A673 (cell line): ENCODE measurements at regions not wholly inside any gene's neighbourhood (a gene's known extent, or its start where the extent isn't known, plus 50 kb on each side); places are given as distances from the start of the nearest gene placed in this dataset.

Source experiments
- BruUV-seq: library from RNA; stranded (reverse); fragments of 400-500 nt; replicated peaks from 2 replicates; lab custom pipeline; 2021; lab: Mats Ljungman, UMichigan
- CTCF ChIA-PET: fragments of 300-600 bp; sonication (Branson Sonifier 250); formaldehyde crosslinking; loops from one replicate; lab custom pipeline; 2022; ENCODE audit warnings: antibody characterized with exemption; lab: Charles Lee
- POLR2A ChIA-PET: fragments of 300-600 bp; sonication (Branson Sonifier 250); formaldehyde crosslinking; loops from one replicate; lab custom pipeline; 2022; ENCODE audit warnings: antibody characterized with exemption; ENCODE audit not compliant: low non-redundant PET; lab: Charles Lee
- DNase-seq: peaks from one replicate; pipeline ENCODE4 v3.0.0-alpha.2; 2015; ENCODE audit warnings: low spot score
- H3K27ac ChIP-seq: fragments of 200-600 bp; sonication (generic); 2 replicates; pipeline ENCODE4 v1.5.1; 2016; ENCODE audit warnings: mixed run types, low read depth, mild to moderate bottlenecking, mixed read lengths, antibody characterized with exemption, low read length; ENCODE audit not compliant: poor library complexity, severe bottlenecking
- H3K27me3 ChIP-seq: fragments of 200-600 bp; sonication (generic); replicated peaks from 2 replicates; pipeline ENCODE4 v1.6.1; 2017; ENCODE audit warnings: mixed run types, low read depth, mild to moderate bottlenecking, mixed read lengths, antibody characterized with exemption, low read length; ENCODE audit not compliant: insufficient read depth, poor library complexity
- H3K36me3 ChIP-seq: fragments of 200-600 bp; sonication (generic); 2 replicates; pipeline ENCODE4 v1.6.1; 2016; ENCODE audit warnings: mixed run types, mild to moderate bottlenecking, mixed read lengths, antibody characterized with exemption, low read length; ENCODE audit not compliant: insufficient read depth, poor library complexity, severe bottlenecking
- H3K4me1 ChIP-seq: fragments of 200-600 bp; sonication (generic); 2 replicates; pipeline ENCODE4 v1.6.1; 2017; ENCODE audit warnings: mixed run types, mild to moderate bottlenecking, mixed read lengths, antibody characterized with exemption, low read length; ENCODE audit not compliant: insufficient read depth, poor library complexity, severe bottlenecking
- H3K4me3 ChIP-seq: fragments of 200-600 bp; sonication (generic); 2 replicates; pipeline ENCODE4 v1.5.1; 2016; ENCODE audit warnings: low read depth, mixed run types, mild to moderate bottlenecking, mixed read lengths, low read length; ENCODE audit not compliant: poor library complexity, severe bottlenecking
- H3K9me3 ChIP-seq: fragments of 200-600 bp; sonication (generic); 2 replicates; pipeline ENCODE4 v1.6.1; 2016; ENCODE audit warnings: mixed run types, low read depth, mild to moderate bottlenecking, mixed read lengths, antibody characterized with exemption, low read length; ENCODE audit not compliant: poor library complexity, severe bottlenecking
- EZH2 ChIP-seq: fragments of 200-600 bp; sonication (generic); IDR thresholded peaks from 2 replicates; pipeline ENCODE4 v1.6.1; 2017; ENCODE audit warnings: borderline replicate concordance, low read depth, mild to moderate bottlenecking, mixed read lengths, antibody characterized with exemption, low read length; ENCODE audit not compliant: poor library complexity, severe bottlenecking
- intact Hi-C: fragments of 100-400 bp; cut with micrococcal nuclease; formaldehyde crosslinking; loops from one replicate; pipeline ENCODE4 v1.10.0; 2022; ENCODE audit not compliant: unreplicated experiment
- TF ChIP-seq, protein P1 (sequence below): fragments of 300-800, 200-600 bp; sonication (generic); conservative IDR thresholded peaks from 2 replicates; pipeline ENCODE4 v1.5.1; 2017; ENCODE audit warnings: low read depth, mild to moderate bottlenecking, antibody characterized with exemption, low read length, moderate library complexity, mixed read lengths

DNA sequence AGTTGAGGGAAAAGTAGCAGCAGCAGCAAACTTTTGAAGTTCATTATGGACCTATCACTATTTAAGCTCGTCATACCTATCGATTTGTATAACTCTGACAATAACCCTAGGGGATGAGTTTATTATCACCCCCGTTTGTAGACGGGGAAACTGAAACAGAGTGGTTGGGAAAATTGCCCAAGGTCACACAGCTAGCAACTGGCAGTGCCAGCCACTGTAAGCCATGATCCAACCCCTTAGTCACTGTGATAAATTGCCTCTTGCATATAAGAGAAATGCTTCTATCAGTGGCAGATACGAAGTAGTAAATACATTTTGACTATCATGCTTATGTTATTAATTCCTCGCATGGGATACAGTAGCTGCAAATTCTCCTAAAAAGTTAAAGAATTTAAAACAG, 73.3 kb upstream of the ATP10B start:
- TF ChIP-seq, protein P1, sequence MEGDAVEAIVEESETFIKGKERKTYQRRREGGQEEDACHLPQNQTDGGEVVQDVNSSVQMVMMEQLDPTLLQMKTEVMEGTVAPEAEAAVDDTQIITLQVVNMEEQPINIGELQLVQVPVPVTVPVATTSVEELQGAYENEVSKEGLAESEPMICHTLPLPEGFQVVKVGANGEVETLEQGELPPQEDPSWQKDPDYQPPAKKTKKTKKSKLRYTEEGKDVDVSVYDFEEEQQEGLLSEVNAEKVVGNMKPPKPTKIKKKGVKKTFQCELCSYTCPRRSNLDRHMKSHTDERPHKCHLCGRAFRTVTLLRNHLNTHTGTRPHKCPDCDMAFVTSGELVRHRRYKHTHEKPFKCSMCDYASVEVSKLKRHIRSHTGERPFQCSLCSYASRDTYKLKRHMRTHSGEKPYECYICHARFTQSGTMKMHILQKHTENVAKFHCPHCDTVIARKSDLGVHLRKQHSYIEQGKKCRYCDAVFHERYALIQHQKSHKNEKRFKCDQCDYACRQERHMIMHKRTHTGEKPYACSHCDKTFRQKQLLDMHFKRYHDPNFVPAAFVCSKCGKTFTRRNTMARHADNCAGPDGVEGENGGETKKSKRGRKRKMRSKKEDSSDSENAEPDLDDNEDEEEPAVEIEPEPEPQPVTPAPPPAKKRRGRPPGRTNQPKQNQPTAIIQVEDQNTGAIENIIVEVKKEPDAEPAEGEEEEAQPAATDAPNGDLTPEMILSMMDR = no peak
- TF ChIP-seq EZH2 = no peak
- no peaks in the 10 kb centered on the region for H3K36me3 ChIP-seq
- ChIA-PET POLR2A (no interaction called here), CTCF (no interaction called here)
- H3K9me3 ChIP-seq = no peaks in the 10 kb centered on the region
- H3K27ac ChIP-seq = no peak overlapping the region
- no TSS peak for BruUV-seq
- no peak for DNase-seq
- no peak overlapping the region for H3K4me3 ChIP-seq
- intact Hi-C loops = no loop called here
- no peaks in the 10 kb centered on the region for H3K4me1 ChIP-seq
- H3K27me3 ChIP-seq = peaks cover 4% of the 10 kb centered on the region

DNA sequence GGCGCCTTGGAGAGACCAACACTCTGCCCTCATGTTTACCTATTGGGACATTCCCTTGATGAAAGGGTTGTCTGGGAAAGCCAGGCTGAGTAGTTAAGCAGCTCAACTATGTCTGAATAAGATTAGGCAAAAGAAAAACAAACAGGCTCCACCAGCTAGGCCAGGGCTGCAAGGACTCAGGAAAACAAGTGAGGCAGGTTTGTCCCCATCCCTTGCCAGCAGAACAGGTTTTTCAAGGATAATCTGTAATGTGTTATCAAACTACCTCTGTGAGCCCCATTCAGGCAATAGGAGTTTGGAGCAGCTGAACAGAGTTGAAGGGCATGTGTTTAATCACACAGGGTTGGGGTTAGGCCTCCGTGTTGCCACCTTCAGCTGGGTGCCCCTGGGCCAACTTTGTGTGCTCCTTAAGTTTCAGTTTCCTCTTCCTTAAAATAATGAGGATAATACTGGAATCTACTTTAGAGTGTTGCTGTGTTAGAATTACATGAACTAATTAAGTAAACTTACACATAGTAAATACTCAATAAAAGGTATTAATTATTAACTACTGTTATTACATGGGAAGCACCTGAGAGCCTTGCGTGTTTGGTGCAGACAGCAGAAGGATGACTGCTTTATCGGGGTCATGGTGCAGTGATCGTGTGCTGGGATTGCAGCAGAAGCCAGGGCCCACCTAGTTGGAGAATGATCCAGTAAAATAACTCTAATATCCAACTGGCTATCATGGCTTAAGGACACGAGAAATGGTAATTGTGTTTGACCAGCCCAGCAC, 72.1 kb upstream of the ATP10B start:
- intact Hi-C loops = no loop called here
- no peak for DNase-seq
- ChIA-PET POLR2A (no interaction called here), CTCF (no interaction called here)
- Histone ChIP-seq H3K27me3 (peaks cover 4% of the 10 kb centered on the region), H3K9me3 (no peaks in the 10 kb centered on the region), H3K4me3 (no peak overlapping the region), H3K36me3 (no peaks in the 10 kb centered on the region), H3K4me1 (no peaks in the 10 kb centered on the region), H3K27ac (no peak overlapping the region)
- no TSS peak for BruUV-seq
- no peak for TF ChIP-seq EZH2
- TF ChIP-seq, protein P1 = no peak

DNA sequence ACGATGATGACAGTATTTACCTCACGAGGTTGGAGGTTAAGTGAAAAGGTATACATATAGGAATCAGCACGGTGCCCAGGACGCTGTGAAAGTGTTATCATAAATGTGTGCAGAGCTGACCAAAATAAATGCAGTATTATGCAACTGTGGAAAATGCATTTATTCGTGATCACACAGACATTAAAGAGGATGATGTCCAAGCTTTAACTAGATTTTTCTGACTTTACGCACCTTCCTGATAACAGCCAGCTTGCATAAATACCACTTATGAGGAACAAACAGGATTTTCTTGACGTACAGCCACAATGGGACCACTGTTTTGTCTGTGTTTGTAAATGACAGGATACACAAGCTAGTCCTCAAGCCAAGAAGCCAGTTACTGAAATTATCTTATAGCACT, 71.4 kb upstream of the ATP10B start:
- H3K36me3 ChIP-seq = no peaks in the 10 kb centered on the region
- DNase-seq = no peak
- POLR2A ChIA-PET = no interaction called here
- BruUV-seq = no TSS peak
- intact Hi-C loops = no loop called here
- TF ChIP-seq, protein P1 = no peak
- no peak for TF ChIP-seq EZH2
- no peaks in the 10 kb centered on the region for H3K9me3 ChIP-seq
- peaks cover 4% of the 10 kb centered on the region for H3K27me3 ChIP-seq
- no peak overlapping the region for H3K4me3 ChIP-seq
- H3K27ac ChIP-seq = no peak overlapping the region
- CTCF ChIA-PET = no interaction called here
- H3K4me1 ChIP-seq = no peaks in the 10 kb centered on the region
